HPDE6-E6E7 (cell line): ENCODE measurements at regions not wholly inside any gene's neighbourhood (a gene's known extent, or its start where the extent isn't known, plus 50 kb on each side); places are given as distances from the start of the nearest gene placed in this dataset.

Experiments
- DNase-seq: peaks from one replicate; pipeline ENCODE4 v3.0.0; 2011; ENCODE audit warnings: missing footprints; ENCODE audit errors: extremely low spot score

GRCh38 chr14:97206916-97207315, 409.7 kb downstream of the VRK1 start:
- DNase-seq, result no peak

DNA sequence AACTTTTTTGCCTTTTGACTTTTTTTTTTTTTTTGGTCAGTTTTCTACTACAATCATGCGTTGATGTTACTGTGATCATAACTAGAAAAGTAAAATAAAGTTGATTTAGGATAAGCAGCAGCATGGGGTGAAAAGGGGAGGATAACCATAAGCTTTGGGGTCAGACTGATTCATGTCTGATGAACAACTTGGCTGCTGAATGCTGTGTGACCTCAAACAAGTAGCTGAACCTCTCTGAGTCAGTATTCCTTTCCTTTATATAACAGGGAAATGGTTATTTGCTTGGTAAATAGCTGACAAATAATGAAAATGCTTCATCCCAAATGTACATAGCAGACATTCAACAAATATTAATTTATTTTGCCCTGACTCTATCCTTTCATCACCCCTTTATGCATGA, 413.0 kb downstream of the VRK1 start:
- no peak for DNase-seq

DNA sequence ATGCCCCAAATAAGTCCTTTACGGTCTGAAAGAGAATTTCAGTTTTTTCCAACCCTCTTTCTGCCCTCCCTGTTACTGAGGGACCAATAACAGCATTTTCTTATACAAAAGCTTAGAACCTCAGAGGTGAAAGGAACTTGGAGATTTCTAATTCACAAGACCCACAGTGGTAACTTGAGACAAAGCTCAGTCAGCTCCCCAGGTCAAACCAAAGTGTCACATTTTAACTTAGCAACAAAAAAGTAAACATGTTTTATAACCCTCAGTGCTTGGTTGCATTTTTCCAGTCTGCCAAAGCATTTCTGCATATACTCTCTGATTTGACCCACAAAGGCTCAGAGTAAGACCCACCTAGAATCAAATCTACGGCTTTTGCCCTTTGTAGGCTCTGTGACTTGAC, 415.2 kb downstream of the VRK1 start:
- no peak for DNase-seq

- no peak for DNase-seq
Observed at GRCh38 chr14:97213720-97214119, 416.5 kb downstream of the VRK1 start.

- no peak for DNase-seq
Observed at GRCh38 chr14:97215263-97215969, 418.2 kb downstream of the VRK1 start.

- no peak for DNase-seq
Observed at GRCh38 chr14:97217111-97217885, 420.1 kb downstream of the VRK1 start.

DNA sequence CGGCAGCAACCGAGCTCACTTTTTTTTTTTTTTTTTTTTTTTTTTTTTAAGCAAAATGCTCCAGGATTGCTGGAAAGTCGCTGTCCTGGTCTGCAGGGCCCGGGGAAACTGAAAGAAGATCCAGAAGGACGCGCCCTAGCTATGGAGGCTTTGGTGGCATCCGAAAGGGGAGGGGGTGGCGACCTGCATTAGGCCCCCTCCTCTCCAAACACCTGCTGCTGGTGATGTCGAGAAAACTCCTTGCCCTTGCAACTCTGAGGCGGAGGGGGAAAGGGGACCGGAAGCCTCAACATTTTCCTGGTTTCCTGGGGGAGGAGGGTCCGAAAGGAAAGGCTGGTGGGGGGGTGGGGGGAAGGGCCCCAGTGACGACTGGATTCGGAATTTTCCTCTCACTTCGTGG, 421.1 kb downstream of the VRK1 start:
- no peak for DNase-seq

DNA sequence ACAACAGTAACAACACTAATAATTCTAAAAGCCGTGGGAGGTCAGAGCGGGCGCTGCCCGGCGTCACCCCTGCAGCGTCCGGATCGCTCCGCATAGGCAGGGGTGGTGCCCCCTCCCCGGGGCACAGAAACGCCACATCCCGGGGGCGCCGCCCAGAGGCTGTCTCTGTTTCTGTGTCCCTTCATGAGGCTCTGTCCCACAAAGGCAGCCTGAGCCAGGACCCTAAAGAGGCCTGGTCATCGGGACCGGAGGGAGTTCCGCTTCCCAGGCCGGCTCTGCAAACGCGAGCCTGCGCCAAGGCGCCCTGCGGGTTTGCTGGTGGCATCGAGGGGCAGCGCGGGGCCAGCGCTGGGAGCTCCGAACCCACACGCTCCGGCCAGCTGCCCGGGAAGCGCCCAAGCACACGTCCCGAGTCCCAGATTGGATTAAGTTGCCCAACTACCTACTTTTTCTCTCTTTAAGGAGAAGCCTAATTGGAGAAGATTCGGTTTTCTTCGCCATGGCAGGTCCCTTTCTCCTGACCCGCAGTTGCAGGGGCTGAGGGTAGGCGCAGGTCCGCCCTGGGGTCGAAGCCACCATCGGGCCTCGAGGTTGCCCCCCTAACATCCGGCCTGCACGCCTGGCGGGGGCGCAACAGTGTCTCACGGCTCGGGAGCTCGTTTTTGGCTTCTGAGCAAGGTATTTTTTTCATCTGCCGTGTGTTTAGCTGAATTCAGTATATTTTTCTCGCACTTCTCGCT, 421.7 kb downstream of the VRK1 start:
- DNase-seq, result no peak

DNA sequence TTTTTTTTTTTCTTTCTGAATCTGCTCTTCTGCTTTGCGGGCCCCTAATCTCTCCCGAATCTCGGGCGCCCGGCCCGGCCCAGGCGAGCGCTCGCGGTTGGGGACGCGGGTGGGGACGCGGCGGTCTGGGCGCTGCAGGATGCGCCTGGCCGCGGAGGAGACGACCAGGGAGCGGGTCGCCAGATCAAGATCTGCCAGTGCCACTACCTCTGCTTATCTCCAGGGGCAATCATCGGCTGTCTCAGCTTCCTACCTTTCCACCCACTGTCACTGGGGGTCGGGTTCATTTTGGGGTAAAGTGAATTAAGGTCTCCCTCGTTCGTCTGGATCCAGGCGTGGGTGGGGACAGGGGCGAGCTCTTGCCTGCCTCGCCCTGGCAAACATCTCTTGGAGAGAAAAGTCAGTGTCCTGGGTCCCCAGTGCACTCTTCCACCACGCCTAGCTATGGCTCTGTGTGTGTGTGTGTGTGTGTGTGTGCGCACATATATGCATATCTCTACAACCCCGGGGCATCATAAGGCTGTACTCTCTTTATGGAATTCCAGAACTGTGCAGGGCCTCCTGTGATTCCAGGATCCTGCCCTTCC, 422.3 kb downstream of the VRK1 start:
- no peak for DNase-seq

- DNase-seq, result no peak
Observed at GRCh38 chr14:97221572-97222285, 424.5 kb downstream of the VRK1 start.

DNA sequence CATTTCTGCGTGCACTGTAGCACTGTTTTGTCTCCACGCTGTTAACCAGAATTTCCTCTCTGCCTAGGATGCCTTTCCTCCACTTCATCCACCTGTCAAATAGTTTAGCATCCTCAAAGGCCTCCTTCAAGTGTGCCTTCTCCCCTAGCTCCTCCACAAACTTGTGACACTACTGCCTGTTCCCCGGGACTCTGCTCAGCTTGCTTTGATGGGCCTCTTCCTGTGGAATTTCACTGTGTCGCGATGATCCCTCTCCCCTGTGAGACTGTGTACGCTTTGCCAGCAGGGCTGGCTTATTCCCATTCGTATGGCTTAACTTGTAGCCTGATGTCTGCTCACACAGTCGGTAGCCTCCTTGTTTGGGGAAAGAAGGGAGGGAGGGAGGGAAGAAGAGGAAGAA, 426.8 kb downstream of the VRK1 start:
- DNase-seq, result no peak

DNA sequence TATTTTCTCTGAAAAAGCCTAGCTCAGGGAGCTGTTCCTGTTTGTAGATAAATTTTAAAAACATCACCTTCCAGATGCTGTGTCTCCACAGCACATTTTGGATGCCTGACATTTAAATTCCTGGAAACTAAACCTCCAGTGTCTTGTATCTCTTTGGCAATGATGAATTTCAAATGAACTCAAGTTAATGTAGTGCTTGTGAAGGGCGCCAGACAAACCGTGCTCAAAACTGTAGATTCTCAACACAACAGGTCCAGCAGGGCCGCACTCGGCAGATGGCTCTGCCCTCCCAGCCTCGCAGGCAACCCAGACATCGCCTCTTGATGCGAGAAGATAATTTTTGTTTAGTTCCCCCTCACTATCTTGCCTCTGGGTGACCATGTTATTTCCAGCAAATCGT, 432.9 kb downstream of the VRK1 start:
- no peak for DNase-seq

GRCh38 chr14:97233319-97233985, 436.3 kb downstream of the VRK1 start:
- DNase-seq, result no peak

- DNase-seq, result no peak
Observed at GRCh38 chr14:97246648-97247047, 449.5 kb downstream of the VRK1 start.

- DNase-seq, result no peak
Observed at GRCh38 chr14:97248973-97249372, 451.8 kb downstream of the VRK1 start.

DNA sequence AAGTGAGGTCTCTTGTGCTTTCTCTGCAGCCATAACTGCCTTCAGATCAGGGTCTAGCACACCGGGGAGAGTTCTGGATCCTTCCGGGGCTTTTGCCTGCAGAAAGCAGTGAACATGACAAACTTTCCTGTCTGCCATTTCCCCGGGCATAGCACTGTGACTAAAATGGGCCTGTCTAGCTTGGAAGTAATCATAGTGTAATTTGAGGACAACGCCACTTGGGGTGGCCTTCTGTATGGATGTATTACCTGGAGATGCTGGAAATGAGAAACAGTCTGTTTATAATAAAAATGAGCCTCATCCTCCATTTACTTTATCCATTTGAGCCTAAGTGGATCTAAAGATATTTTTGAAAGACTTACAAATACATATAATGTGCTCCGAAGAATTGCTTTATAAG, 453.7 kb downstream of the VRK1 start:
- DNase-seq, result no peak

DNA sequence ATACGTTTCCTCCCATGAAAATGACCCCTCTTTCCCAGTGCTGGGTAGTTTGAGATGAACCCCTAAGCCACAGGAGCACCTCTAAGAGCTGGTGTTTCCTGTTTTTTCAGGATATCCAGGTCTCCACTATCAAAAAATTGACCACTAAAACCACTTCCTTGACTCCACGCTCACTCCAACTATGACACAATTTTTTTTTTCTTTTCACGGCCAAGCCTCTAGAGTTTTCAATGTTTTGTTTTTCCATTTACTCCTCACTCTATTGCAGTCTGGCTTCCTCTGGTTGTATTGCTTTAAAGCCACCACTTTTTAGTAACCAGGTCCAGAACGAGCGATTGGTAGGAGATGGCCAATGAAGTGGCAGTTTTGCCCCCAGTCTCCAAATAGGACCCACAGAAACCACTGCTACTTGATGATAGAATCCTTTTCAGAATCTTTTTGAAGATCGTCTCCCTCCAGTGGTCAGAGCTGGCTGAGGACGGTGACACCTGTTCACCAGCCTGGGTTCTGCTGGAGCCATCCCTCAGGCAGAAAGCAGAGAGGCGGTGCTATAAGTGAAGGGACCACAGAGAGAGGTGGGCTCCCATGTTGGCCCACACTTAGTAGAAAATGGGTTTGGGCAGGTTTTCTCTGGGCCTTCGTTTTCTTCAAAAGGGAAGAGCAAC, 454.4 kb downstream of the VRK1 start:
- DNase-seq, result no peak

DNA sequence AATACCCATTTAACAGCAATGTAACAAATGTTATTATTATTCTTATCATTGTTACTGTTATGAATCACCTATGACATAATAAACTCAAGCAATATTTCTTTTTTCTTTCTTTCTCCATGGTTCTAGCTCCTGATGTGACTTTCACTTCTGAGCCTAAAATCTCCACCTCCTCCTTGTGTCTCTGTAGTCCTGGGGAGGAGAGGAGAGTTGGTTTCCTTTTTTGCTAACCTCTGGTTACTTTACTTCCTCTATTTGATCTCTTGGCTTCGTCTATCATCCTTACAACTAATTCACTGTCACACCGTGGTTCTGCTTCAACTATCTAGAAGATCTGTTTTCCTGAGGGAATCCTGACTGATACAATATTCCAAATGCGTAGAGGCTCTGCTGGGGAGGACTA, 456.6 kb downstream of the VRK1 start:
- DNase-seq, result no peak

GRCh38 chr14:97262336-97262735, 465.2 kb downstream of the VRK1 start:
- DNase-seq, result no peak

DNA sequence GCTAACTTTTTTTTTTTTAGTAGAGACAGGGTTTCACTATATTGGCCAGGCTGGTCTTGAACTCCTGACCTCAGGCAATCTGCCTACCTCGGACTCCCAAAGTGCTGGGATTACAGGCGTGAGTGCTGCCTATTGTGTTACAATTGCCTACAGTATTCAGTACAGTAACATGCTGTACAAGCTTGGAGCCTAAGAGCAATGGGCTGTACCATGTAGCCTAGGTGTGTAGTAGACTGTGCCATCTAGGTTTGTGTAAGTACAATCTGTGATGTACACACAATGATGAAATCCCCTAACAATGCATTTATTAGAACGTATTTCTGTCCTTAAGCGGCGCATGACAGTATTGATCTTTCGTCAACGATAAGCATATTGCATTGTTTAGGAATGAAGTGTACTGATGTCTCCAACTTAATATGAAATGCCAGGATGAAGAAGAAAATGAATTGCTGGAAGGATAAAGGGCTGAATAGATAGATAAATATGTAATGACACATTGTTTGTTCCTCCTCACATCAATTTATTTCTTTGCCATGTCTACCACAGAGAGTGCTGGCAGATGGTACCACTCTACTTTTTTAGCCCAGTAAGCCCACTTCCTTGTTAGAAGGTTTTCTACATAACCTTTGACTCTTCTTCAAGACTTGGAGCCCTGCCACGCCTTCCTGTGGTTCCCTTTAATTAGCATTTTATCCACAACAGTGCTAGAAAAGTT, 467.5 kb downstream of the VRK1 start:
- no peak for DNase-seq
